GM20000 (cell line): ENCODE measurements at regions not wholly inside any gene's neighbourhood (a gene's known extent, or its start where the extent isn't known, plus 50 kb on each side); places are given as distances from the start of the nearest gene placed in this dataset.

Source experiments
- DNase-seq: peaks from one replicate; pipeline ENCODE4 v3.0.0; 2012; ENCODE audit warnings: low spot score
- TF ChIP-seq, protein P1 (sequence below): IDR thresholded peaks from 2 replicates; pipeline ENCODE4 v1.5.1; 2012; ENCODE audit warnings: mild to moderate bottlenecking, control low read depth; ENCODE audit errors: extremely low read depth, missing control alignments

DNA sequence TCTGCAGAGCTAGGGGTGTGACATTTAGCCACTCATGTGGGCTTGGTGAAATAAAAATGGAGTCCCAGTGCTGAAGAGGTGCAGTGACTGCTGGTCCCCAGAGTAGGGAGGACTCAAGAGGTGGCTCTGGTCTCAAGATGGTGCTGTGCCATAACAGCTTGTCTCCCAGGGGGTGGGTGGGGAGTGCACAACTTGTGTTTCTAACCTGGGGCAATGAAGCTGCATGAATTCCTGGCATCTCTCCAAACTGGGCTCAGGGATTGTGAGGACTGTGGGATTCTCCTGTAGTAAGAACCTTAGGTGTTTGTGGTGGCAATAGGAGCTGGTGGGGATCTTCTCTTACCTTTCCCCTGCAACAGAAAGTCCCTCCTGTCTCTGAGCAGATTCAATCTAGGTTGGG, 278.9 kb upstream of the SFRP2 start:
- DNase-seq = no peak
- TF ChIP-seq, protein P1, sequence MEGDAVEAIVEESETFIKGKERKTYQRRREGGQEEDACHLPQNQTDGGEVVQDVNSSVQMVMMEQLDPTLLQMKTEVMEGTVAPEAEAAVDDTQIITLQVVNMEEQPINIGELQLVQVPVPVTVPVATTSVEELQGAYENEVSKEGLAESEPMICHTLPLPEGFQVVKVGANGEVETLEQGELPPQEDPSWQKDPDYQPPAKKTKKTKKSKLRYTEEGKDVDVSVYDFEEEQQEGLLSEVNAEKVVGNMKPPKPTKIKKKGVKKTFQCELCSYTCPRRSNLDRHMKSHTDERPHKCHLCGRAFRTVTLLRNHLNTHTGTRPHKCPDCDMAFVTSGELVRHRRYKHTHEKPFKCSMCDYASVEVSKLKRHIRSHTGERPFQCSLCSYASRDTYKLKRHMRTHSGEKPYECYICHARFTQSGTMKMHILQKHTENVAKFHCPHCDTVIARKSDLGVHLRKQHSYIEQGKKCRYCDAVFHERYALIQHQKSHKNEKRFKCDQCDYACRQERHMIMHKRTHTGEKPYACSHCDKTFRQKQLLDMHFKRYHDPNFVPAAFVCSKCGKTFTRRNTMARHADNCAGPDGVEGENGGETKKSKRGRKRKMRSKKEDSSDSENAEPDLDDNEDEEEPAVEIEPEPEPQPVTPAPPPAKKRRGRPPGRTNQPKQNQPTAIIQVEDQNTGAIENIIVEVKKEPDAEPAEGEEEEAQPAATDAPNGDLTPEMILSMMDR = no peak

GRCh38 chr4:154065368-154065767, 276.5 kb upstream of the SFRP2 start:
- no peak for DNase-seq

GRCh38 chr4:154064244-154064643, 275.4 kb upstream of the SFRP2 start:
- no peak for DNase-seq
- TF ChIP-seq, protein P1 = no peak

More at GRCh38 chr4:154065368-154065767, 276.5 kb upstream of the SFRP2 start:
- TF ChIP-seq, protein P1 = no peak

- DNase-seq = no peak
- TF ChIP-seq, protein P1 = no peak
Measured at GRCh38 chr4:154049457-154050181, 260.7 kb upstream of the SFRP2 start.

DNA sequence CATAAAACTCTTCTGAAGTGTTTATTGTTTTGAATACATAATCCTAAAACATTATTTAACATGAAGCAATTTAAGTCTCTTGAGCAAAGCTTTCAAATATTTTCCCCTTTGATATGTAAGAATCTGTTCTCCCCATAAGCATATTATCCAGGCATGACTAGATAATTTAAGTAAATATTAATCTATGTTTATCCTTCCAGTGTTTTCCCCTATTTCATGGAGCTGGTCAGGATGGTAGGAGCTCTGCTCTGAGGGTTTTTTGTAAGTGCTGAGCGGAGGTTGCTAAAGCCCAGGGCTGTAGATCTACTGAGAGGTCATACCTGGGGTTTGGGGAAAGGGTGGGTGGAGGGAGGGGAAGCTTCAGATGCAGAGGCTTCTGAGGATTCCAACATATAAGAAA, 258.9 kb upstream of the SFRP2 start:
- DNase-seq = no peak
- TF ChIP-seq, protein P1 = no peak

DNA sequence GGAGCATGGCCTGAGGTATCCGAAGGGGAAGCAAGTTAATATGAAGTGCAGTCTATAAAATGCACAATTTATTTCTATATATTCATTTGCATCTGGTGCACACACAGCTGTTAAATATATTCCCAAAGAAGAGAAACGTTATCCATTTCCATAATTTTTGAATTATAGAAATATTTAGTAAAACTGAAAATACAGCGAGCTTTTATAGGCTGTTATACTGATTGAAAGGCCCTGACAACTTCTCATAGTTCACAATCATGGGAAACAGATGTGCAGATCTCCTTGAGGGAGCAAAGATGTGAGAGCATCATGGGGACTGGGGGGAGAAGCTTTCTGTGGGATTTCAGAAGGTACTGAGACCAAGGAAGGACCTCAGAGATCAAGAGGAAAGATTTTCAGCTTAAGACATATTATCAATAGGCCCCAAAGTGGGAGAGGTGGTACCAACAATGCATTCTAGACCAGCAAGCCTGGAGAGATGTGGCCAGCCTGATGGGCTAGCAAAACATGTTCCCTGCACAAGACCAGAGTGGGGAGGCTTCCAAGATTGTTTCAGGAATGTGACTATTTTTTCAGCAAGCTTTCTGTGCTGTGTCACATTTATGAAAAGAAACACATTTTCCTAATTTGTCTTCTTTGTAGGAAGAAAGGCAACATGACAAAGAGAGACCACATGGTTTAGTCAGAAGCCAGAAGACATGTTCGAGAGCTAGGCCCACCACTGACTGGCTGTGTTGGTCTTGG, 256.0 kb upstream of the SFRP2 start:
- TF ChIP-seq, protein P1 = no peak
- no peak for DNase-seq

DNA sequence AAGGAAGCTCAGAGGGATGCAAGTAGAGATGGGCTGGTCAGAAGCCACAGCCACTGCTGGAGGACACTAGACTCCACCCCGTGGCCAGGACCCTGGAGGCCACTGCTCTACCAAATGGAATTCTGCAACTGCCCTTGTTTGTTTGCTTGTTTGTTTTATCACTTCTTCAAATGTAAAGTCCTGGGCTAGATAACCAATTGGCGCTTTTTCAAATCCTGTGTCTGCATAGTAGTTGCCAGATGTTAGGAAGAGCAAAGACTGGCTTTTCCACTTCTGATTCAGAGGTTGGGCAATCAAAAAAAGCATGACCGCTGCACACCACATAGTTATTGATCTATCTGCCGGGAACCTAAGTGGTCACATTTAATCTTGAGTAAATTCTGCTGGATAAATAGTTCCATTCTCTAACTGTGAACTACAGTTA, 255.2 kb upstream of the SFRP2 start:
- DNase-seq = no peak
- TF ChIP-seq, protein P1 = no peak
